Mucosa of rectum (tissue), 2 donors: ENCODE measurements at regions not wholly inside any gene's neighbourhood (a gene's known extent, or its start where the extent isn't known, plus 50 kb on each side); places are given as distances from the start of the nearest gene placed in this dataset.
"Not testable (repeated sequence)": the region's sequence is repeated elsewhere in the genome, so short reads cannot be mapped to it uniquely, and the experiment has no call there.

Experiments used
- H3K27ac ChIP-seq, 2 donors: one replicate each; pipeline ENCODE4 v1.7.0; 2013; ENCODE audit warnings: inconsistent platforms in 2 of 2, low read depth in 2 of 2, low read length in 2 of 2
- H3K27me3 ChIP-seq, 2 donors: one replicate each; pipeline ENCODE4 v1.7.0; 2013; ENCODE audit warnings: low read length in 2 of 2; ENCODE audit not compliant: control insufficient read depth in 2 of 2, insufficient read depth in 2 of 2
- H3K36me3 ChIP-seq, 2 donors: one replicate each; pipeline ENCODE4 v1.7.0; 2013; ENCODE audit warnings: low read length in 2 of 2; ENCODE audit not compliant: control insufficient read depth in 2 of 2, insufficient read depth in 2 of 2
- H3K4me1 ChIP-seq, 2 donors: one replicate each; pipeline ENCODE4 v1.7.0; 2013; ENCODE audit warnings: low read length in 2 of 2, mild to moderate bottlenecking in 1 of 2; ENCODE audit not compliant: control insufficient read depth in 2 of 2, insufficient read depth in 2 of 2
- H3K4me3 ChIP-seq, 2 donors: one replicate each; pipeline ENCODE4 v1.7.0; 2013; ENCODE audit warnings: low read length in 2 of 2
- H3K9ac ChIP-seq, 2 donors: one replicate each; pipeline ENCODE4 v1.7.0; 2013; ENCODE audit warnings: low read length in 2 of 2, low read depth in 1 of 2, mild to moderate bottlenecking in 1 of 2
- H3K9me3 ChIP-seq, 2 donors: one replicate each; pipeline ENCODE4 v1.7.0; 2013; ENCODE audit warnings: low read length in 2 of 2; ENCODE audit not compliant: control insufficient read depth in 2 of 2
- donor health status: healthy.
- donor health status: Normal muscosa, but diverticular disease.

DNA sequence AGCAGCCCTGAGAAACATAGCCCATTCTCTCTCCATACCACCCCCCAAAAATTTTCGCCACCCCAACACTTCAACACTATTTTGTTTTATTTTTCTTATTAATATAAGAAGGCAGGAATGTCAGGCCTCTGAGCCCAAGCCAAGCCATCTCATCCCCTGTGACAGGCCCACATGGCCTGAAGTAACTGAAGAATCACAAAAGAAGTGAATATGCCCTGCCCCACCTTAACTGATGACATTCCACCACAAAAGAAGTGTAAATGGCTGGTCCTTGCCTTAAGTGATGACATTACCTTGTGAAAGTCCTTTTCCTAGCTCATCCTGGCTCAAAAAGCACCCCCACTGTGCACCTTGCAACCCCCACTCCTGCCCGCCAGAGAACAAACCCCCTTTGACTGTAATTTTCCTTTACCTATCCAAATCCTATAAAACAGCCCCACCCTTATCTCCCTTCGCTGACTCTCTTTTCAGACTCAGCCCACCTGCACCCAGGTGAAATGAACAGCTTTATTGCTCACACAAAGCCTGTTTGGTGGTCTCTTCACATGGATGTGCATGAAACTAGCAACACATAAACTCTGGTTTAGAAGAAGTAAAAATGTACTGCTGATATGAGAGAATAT, 688.1 kb upstream of the MGAT4C start:
- H3K9me3 ChIP-seq: not testable (repeated sequence)

DNA sequence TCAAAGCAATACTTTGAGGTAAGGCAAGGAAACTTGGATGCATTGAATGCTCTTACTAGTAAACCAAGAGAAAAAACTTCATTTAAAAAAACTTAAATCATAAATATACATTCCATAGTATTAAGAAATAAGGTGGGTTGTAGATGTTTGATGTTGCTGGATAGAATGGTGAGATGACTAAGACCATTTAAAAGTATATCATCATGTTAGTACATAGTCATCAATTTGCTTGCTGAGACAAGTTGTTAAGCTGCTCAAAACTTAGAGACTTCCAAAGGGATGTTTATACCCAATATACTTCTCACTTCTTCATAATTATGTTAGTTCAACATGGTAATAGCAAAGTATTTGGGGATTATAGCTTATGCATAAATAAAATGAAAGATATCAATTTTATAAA, 675.5 kb upstream of the MGAT4C start:
- Histone ChIP-seq H3K9me3 (peaks cover 0 to 2% of the 10 kb centered on the region in 2 donors), H3K27ac (no peak overlapping the region), H3K4me3 (no peak overlapping the region), H3K9ac (no peak overlapping the region), H3K36me3 (no peaks in the 10 kb centered on the region), H3K27me3 (no peaks in the 10 kb centered on the region), H3K4me1 (no peaks in the 10 kb centered on the region)

More for the DNA sequence above, 688.1 kb upstream of the MGAT4C start:
- not testable (repeated sequence) for H3K27me3 ChIP-seq, H3K36me3 ChIP-seq, H3K9ac ChIP-seq, H3K4me1 ChIP-seq, H3K27ac ChIP-seq, H3K4me3 ChIP-seq

DNA sequence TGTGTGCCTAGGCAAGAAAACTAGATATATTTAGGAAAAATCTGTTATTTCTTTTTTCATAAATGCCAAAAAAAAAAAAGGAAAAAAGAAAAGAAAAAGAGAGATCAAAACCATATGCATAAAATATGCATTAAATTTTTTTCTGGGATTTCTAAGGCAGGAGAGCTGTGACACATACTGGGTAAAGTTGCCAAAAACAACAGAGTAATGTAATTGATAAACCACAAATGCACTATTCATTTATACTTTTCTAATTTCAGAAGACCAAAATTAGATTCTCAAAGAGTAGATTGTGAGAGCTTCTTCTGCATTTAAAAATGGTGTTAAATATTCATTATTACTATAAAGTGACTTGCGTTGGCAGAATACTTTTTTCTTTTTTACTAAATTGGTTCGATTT, 673.8 kb upstream of the MGAT4C start:
- no peak overlapping the region for H3K4me3 ChIP-seq
- H3K9ac ChIP-seq: no peak overlapping the region
- no peak overlapping the region for H3K27ac ChIP-seq
- H3K4me1 ChIP-seq: no peaks in the 10 kb centered on the region
- peaks cover 0 to 2% of the 10 kb centered on the region in 2 donors for H3K9me3 ChIP-seq
- H3K36me3 ChIP-seq: no peaks in the 10 kb centered on the region
- H3K27me3 ChIP-seq: no peaks in the 10 kb centered on the region

DNA sequence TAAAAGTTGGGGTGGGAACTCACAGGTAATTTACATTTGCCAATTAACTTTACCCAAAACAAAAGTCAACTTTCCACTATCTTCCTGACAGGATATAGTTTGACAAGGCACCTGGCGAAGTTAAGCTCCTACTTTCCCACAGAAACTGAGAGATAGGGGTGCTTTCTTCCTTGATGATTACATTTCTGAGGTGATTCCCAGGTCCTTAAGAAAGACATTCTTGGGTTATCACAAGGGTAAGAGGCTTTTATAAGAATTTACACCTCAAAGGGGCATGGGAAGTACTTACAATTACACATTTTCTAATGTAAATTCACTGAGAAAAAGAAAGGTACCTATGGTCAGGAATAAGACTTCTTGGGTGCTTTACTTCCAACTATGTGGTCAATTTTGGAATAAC, 660.9 kb upstream of the MGAT4C start:
- Histone ChIP-seq H3K27me3 (no peaks in the 10 kb centered on the region), H3K4me3 (no peak overlapping the region), H3K27ac (no peak overlapping the region), H3K4me1 (no peaks in the 10 kb centered on the region), H3K9me3 (no peaks in the 10 kb centered on the region), H3K9ac (no peak overlapping the region), H3K36me3 (no peaks in the 10 kb centered on the region)

DNA sequence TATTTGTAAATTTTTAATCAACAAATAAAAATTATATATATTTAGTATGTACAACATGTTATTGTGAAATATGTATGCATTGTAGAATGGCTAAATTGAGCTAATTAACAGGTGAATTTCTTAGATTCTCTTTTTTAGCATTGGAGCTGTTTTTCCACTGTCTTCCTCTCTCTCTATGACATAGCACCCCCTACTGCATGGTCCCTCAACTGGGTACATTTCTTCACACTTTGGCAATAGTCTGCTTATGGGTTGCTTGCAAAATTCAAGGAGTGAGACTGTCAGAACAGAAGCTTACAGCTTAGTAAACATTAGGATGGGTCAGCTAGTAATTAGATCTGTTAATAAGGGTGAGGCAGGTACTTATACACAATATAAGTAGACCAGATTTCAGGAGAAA, 658.5 kb upstream of the MGAT4C start:
- no peak overlapping the region for H3K9ac ChIP-seq
- no peak overlapping the region for H3K4me3 ChIP-seq
- H3K27me3 ChIP-seq: no peaks in the 10 kb centered on the region
- H3K4me1 ChIP-seq: no peaks in the 10 kb centered on the region
- no peaks in the 10 kb centered on the region for H3K9me3 ChIP-seq
- H3K36me3 ChIP-seq: no peaks in the 10 kb centered on the region
- H3K27ac ChIP-seq: no peak overlapping the region

DNA sequence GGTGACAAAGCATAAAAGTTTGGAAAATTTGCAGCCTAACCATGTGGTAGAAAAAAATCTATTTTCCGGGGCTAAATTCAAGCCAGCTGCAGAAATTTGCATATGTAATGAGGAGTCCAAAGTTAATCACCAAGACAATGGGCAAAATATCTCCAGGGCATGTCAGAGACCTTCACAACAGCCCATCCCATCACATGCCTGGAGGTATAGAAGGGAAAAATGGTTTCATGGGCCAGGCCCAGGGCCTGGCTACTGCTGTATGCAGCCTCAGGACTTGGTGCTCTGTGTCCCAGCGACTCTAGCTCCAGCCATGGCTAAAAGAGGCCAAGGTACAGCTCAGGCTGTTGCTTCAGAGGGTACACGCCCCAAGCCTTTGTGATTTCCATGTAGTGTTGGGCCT, 655.8 kb upstream of the MGAT4C start:
- Histone ChIP-seq H3K27ac (no peak overlapping the region), H3K4me3 (no peak overlapping the region)

DNA sequence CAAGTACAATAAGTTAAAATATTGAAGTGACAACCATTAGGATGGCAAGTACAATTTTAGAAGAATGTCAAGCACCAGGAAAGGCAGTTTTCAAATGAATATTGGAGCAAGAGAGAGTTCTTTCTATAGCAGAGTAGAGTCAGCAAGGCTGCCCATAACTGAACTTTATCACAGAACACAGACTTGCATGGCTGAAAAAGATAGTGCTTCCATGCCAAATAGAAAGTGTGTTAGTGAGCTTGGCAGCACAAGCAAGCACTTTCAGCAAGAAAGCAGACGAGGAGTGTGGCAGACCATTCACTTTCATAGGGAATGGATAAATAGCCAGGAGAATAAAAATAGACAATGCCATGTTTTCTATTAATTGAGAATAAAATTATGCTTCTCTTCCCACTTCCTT, 647.0 kb upstream of the MGAT4C start:
- H3K27me3 ChIP-seq: no peaks in the 10 kb centered on the region
- no peak overlapping the region for H3K9ac ChIP-seq
- H3K27ac ChIP-seq: no peak overlapping the region
- no peaks in the 10 kb centered on the region for H3K4me1 ChIP-seq
- H3K4me3 ChIP-seq: no peak overlapping the region
- H3K36me3 ChIP-seq: no peaks in the 10 kb centered on the region
- H3K9me3 ChIP-seq: no peaks in the 10 kb centered on the region

More for the DNA sequence above, 655.8 kb upstream of the MGAT4C start:
- H3K4me1 ChIP-seq: no peaks in the 10 kb centered on the region
- H3K27me3 ChIP-seq: no peaks in the 10 kb centered on the region
- no peaks in the 10 kb centered on the region for H3K9me3 ChIP-seq
- H3K36me3 ChIP-seq: no peaks in the 10 kb centered on the region
- no peak overlapping the region for H3K9ac ChIP-seq

DNA sequence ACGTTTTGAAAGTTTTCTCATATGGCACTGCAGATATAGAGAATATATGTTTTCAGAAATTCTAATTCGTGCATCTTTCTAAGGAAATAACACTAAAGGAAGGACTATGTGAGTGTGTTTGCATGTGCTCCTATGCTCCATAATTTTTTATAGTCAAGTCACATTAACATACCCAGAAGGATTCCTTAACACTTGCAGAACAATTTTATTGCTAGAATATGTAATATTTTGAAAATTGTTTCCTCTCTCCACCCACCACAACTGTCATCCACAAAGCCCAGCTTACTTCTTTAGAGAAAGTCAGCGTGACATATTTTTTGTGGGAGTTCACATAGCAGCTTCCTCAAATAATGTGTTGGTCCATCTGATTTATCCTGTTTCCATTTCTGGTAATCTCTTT, 604.6 kb upstream of the MGAT4C start:
- Histone ChIP-seq H3K27ac (no peak overlapping the region), H3K4me1 (no peaks in the 10 kb centered on the region), H3K27me3 (no peaks in the 10 kb centered on the region), H3K9ac (no peak overlapping the region), H3K4me3 (no peak overlapping the region), H3K36me3 (no peaks in the 10 kb centered on the region), H3K9me3 (no peaks in the 10 kb centered on the region)

DNA sequence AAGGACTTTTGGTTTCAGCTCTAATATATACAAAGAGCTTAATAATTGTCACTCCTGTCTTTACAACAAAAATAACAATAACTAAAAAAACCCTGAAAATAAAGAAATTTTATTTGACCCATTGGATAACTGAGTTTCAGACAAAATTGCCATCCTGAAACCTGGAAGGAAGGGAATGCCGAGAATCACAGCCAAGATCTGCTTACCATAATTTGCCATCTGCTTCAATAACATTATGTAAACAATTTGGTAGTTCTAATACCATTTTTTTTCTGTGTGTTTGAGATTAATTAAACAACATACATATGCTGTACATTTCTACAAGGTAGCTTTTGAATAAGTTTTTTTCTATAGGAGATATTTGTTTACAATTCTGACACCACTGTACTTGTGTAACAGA, 596.3 kb upstream of the MGAT4C start:
- Histone ChIP-seq H3K4me3 (no peak overlapping the region), H3K27me3 (no peaks in the 10 kb centered on the region), H3K4me1 (no peaks in the 10 kb centered on the region), H3K27ac (no peak overlapping the region), H3K9ac (no peak overlapping the region), H3K9me3 (no peaks in the 10 kb centered on the region), H3K36me3 (no peaks in the 10 kb centered on the region)

DNA sequence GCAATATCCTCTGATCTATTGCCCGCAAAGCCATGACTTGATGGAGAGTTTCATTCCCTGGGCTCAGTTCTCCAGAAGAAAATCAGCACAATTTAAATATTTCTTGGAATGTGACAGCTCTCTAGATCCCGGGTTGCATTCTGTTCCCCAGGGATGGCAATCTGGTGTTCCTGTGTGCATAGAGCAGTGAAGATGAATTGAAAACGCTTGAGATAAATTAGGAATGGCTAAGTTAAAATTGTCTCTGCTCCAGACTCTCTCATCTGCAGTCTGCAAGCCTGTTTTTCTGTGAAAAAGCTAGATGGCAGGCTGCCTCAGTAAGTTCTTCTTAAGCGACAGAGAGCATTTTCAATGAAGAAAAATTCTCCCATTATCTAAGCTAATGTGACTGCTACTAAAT, 582.5 kb upstream of the MGAT4C start:
- Histone ChIP-seq H3K4me1 (no peaks in the 10 kb centered on the region), H3K27ac (no peak overlapping the region), H3K36me3 (no peaks in the 10 kb centered on the region), H3K9me3 (no peaks in the 10 kb centered on the region), H3K4me3 (no peak overlapping the region), H3K9ac (no peak overlapping the region), H3K27me3 (no peaks in the 10 kb centered on the region)

DNA sequence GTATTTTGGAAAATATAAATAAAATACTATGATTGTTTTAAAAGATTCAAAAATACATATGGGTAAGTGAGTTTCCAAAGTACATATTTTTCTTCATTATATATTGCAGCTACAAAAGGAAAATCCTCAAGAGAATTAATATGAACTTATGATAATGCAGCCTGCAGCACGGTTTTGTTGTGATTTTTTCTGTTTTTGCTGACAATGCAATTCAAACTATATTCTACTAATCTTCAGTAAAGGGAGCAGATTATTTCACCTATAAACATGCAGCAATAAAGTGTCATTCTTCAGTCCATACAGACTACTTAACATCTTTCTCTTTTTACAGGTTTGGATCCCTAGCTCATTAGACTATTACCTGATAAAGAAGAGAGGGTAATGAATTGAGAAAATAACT, 582.1 kb upstream of the MGAT4C start:
- Histone ChIP-seq H3K4me1 (no peaks in the 10 kb centered on the region), H3K9ac (no peak overlapping the region), H3K9me3 (peaks cover 0 to 1% of the 10 kb centered on the region in 2 donors), H3K27ac (no peak overlapping the region), H3K36me3 (no peaks in the 10 kb centered on the region), H3K4me3 (no peak overlapping the region), H3K27me3 (no peaks in the 10 kb centered on the region)
